Gastrocnemius medialis (tissue), 4 donors: ENCODE measurements at regions not wholly inside any gene's neighbourhood (a gene's known extent, or its start where the extent isn't known, plus 50 kb on each side); places are given as distances from the start of the nearest gene placed in this dataset.

Source experiments
- ATAC-seq, 2 donors: fragments of 150-250 bp; one replicate each; pipeline ENCODE4 v1.9.1; 2016
- DNase-seq, 2 donors: peaks; one replicate each; pipeline ENCODE4 v3.0.0-alpha.2; 2019
- H3K27ac ChIP-seq, 4 donors: fragments of 200-600 bp; sonication (generic); 1 replicate in 1 of 4; 2 replicates in 3 of 4; pipeline ENCODE4 v1.5.1; 2016 to 2018; ENCODE audit warnings: mild to moderate bottlenecking in 2 of 4, moderate library complexity in 1 of 4
- H3K27me3 ChIP-seq, 3 donors: fragments of 200-600 bp; sonication (generic) in 2 of 3; 1 replicate in 1 of 3; 2 replicates in 2 of 3; pipeline versions ENCODE4 v1.5.1 to v1.6.0; 2016 to 2019; ENCODE audit warnings: mild to moderate bottlenecking in 1 of 3, moderate library complexity in 1 of 3
- H3K36me3 ChIP-seq, 2 donors: fragments of 200-600 bp; sonication (generic) in 1 of 2; one replicate each; pipeline ENCODE4 v1.5.1; 2017 to 2018
- H3K4me1 ChIP-seq, 2 donors: fragments of 200-600 bp; sonication (generic) in 1 of 2; one replicate each; pipeline ENCODE4 v1.5.1; 2016 to 2017; ENCODE audit warnings: mild to moderate bottlenecking in 2 of 2
- H3K4me3 ChIP-seq, 4 donors: fragments of 200-600 bp; sonication (generic) in 3 of 4; 1 replicate in 1 of 4; 2 replicates in 3 of 4; pipeline ENCODE4 v1.5.1; 2016 to 2019; ENCODE audit warnings: mild to moderate bottlenecking in 2 of 4
- H3K9me3 ChIP-seq, 3 donors: fragments of 200-600 bp; sonication (generic) in 2 of 3; 1 replicate in 1 of 3; 2 replicates in 2 of 3; pipeline ENCODE4 v1.5.1; 2016 to 2019
- POLR2A ChIP-seq, 2 donors: fragments of 450-650 bp; IDR thresholded peaks; one replicate each; pipeline ENCODE4 v1.6.1; 2017; ENCODE audit warnings: antibody characterized with exemption in 2 of 2, mild to moderate bottlenecking in 2 of 2, moderate library complexity in 2 of 2
- in situ Hi-C, 4 donors: fragments of 200-750 bp; cut with MboI; loops; one replicate each; pipeline versions ENCODE4 v1.15.0 to v1.8.0; 2017; ENCODE audit warnings: low sequenced_read_pairs in 4 of 4
- intact Hi-C: fragments of 100-400 bp; cut with DNase I; formaldehyde crosslinking; loops from one replicate; pipeline ENCODE4 v1.15.1; 2023; ENCODE audit warnings: low total_unique reads
- TF ChIP-seq, protein P1 (sequence below), 5 experiments: fragments of 450-650 bp in 3 of 5; fragments of 200-600 bp in 2 of 5; sonication (generic) in 2 of 5; IDR thresholded peaks in 4 of 5; conservative IDR thresholded peaks in 1 of 5; 1 replicate in 4 of 5; 2 replicates in 1 of 5; pipeline ENCODE4 v1.5.1; 2016 to 2019; ENCODE audit warnings: antibody characterized with exemption in 5 of 5, mild to moderate bottlenecking in 3 of 5, moderate library complexity in 3 of 5

GRCh38 chr6:130677312-130677711 lies 149.9 kb upstream of the SMLR1 start:
- in situ Hi-C loops = no loop called here
- intact Hi-C loops = no loop called here
- no peak for DNase-seq

GRCh38 chr6:130677766-130678165 lies 149.4 kb upstream of the SMLR1 start:
- in situ Hi-C loops (no loop called here), intact Hi-C loops (no loop called here)
- no peak overlapping the region for H3K4me3 ChIP-seq
- peaks cover 0 to 9% of the 10 kb centered on the region in 2 donors for H3K4me1 ChIP-seq
- TF ChIP-seq POLR2A (IDR thresholded peaks at IDR 0.05) = no peak
- TF ChIP-seq, protein P1, sequence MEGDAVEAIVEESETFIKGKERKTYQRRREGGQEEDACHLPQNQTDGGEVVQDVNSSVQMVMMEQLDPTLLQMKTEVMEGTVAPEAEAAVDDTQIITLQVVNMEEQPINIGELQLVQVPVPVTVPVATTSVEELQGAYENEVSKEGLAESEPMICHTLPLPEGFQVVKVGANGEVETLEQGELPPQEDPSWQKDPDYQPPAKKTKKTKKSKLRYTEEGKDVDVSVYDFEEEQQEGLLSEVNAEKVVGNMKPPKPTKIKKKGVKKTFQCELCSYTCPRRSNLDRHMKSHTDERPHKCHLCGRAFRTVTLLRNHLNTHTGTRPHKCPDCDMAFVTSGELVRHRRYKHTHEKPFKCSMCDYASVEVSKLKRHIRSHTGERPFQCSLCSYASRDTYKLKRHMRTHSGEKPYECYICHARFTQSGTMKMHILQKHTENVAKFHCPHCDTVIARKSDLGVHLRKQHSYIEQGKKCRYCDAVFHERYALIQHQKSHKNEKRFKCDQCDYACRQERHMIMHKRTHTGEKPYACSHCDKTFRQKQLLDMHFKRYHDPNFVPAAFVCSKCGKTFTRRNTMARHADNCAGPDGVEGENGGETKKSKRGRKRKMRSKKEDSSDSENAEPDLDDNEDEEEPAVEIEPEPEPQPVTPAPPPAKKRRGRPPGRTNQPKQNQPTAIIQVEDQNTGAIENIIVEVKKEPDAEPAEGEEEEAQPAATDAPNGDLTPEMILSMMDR (IDR thresholded peaks at IDR 0.05 in 4 of 5, conservative IDR thresholded peaks at IDR 0.05 in 1 of 5) = no peak
- H3K27ac ChIP-seq = no peak overlapping the region
- H3K27me3 ChIP-seq = no peaks in the 10 kb centered on the region
- no peaks in the 10 kb centered on the region for H3K36me3 ChIP-seq
- no peaks in the 10 kb centered on the region for H3K9me3 ChIP-seq
- no peak for ATAC-seq
- DNase-seq = no peak

More at GRCh38 chr6:130677312-130677711, 149.9 kb upstream of the SMLR1 start:
- no peak for ATAC-seq
- Histone ChIP-seq H3K27ac (no peak overlapping the region), H3K27me3 (no peaks in the 10 kb centered on the region), H3K9me3 (no peaks in the 10 kb centered on the region), H3K4me3 (no peak overlapping the region), H3K36me3 (no peaks in the 10 kb centered on the region), H3K4me1 (peaks cover 0 to 9% of the 10 kb centered on the region in 2 donors)
- no peak for TF ChIP-seq POLR2A (IDR thresholded peaks at IDR 0.05)
- TF ChIP-seq, protein P1 (IDR thresholded peaks at IDR 0.05 in 4 of 5, conservative IDR thresholded peaks at IDR 0.05 in 1 of 5) = no peak

GRCh38 chr6:130679684-130680083 lies 147.5 kb upstream of the SMLR1 start:
- Histone ChIP-seq H3K4me3 (no peak overlapping the region), H3K27ac (peak overlapping the region; percentile 24 to 54 (median 38)), H3K4me1 (peaks cover 0 to 9% of the 10 kb centered on the region in 2 donors), H3K27me3 (no peaks in the 10 kb centered on the region), H3K9me3 (no peaks in the 10 kb centered on the region), H3K36me3 (no peaks in the 10 kb centered on the region)
- ATAC-seq (no peak), DNase-seq (no peak)
- in situ Hi-C loops (no loop called here), intact Hi-C loops (no loop called here)
- TF ChIP-seq, protein P1 (IDR thresholded peaks at IDR 0.05 in 4 of 5, conservative IDR thresholded peaks at IDR 0.05 in 1 of 5) = no peak
- TF ChIP-seq POLR2A (IDR thresholded peaks at IDR 0.05) = no peak

DNA sequence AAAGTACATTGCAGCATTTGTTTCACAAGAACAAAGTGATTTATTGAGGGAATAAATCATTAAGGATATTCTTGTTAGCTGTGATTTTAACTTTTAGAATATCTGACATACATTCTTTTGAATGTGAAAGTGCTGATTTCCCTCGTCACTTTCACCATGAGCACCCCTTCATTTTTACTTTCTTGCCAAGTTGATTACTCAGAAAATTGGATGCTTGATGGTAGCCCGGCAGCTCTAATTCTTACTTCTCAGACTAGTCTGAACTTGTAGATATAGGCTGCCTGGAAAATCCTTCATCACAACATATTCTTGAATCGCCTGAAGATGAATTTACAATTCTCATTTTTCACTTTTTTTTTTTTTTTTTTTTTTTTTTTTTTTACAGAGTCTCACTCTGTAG lies 147.1 kb upstream of the SMLR1 start:
- intact Hi-C loops (no loop called here), in situ Hi-C loops (no loop called here)
- DNase-seq (no peak), ATAC-seq (no peak)
- Histone ChIP-seq H3K4me1 (peaks cover 0 to 9% of the 10 kb centered on the region in 2 donors), H3K27ac (peak overlapping the region; percentile 25 to 74 (median 52)), H3K9me3 (no peaks in the 10 kb centered on the region), H3K4me3 (no peak overlapping the region), H3K36me3 (no peaks in the 10 kb centered on the region), H3K27me3 (no peaks in the 10 kb centered on the region)
- no peak for TF ChIP-seq POLR2A (IDR thresholded peaks at IDR 0.05)
- TF ChIP-seq, protein P1 (IDR thresholded peaks at IDR 0.05 in 4 of 5, conservative IDR thresholded peaks at IDR 0.05 in 1 of 5) = no peak

DNA sequence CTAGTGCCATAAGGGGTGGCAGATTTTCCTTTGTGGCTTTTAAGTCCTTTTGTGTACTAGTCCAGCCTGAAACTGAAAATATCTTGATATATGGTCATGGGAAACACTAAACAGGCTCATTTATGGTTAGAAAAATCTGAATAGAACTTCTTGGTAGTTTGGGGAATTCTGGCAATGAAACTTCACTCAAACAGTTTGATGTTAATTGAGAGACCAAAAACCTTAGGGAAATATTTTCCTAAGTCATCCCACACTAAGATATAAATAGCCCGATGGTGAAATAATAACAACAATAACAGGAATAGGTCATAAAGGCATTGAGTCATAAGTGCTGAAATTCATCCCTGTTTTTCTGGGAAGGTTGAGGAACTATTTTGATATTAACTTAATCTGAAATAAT lies 146.2 kb upstream of the SMLR1 start:
- intact Hi-C loops (no loop called here), in situ Hi-C loops (no loop called here)
- H3K27me3 ChIP-seq = no peaks in the 10 kb centered on the region
- peak overlapping the region; percentile 25 to 74 (median 52) for H3K27ac ChIP-seq
- TF ChIP-seq, protein P1 (IDR thresholded peaks at IDR 0.05 in 4 of 5, conservative IDR thresholded peaks at IDR 0.05 in 1 of 5) = no peak
- TF ChIP-seq POLR2A (IDR thresholded peaks at IDR 0.05) = no peak
- no peaks in the 10 kb centered on the region for H3K9me3 ChIP-seq
- H3K4me1 ChIP-seq = peaks cover 0 to 5% of the 10 kb centered on the region in 2 donors
- H3K4me3 ChIP-seq = no peak overlapping the region
- peak; percentile 71 to 72 for ATAC-seq
- H3K36me3 ChIP-seq = no peaks in the 10 kb centered on the region
- no peak for DNase-seq
